A549 (cell line): ENCODE measurements at regions not wholly inside any gene's neighbourhood (a gene's known extent, or its start where the extent isn't known, plus 50 kb on each side); places are given as distances from the start of the nearest gene placed in this dataset.

Experiments
- ATAC-seq, 2 experiments: fragments of 200-7000 bp in 1 of 2; fragments of >200 bp in 1 of 2; cut with Nextera tagmentation in 1 of 2; cut with Tn5 transposase in 1 of 2; 3 replicates each; pipeline versions ENCODE4 v1.8.0 to v1.9.1; 2018 to 2020; ENCODE audit warnings: mild to moderate bottlenecking in 1 of 2, moderate library complexity in 1 of 2
- CTCF ChIA-PET: fragments of 300-600 bp; sonication (Branson Sonifier 250); formaldehyde crosslinking; extraction: SDS; loops from one replicate; lab custom pipeline; 2021; ENCODE audit warnings: antibody characterized with exemption, inconsistent platforms; lab: Yijun Ruan, JAX
- POLR2A ChIA-PET: fragments of 350-600 bp; formaldehyde crosslinking; extraction: SDS; loops from one replicate; lab custom pipeline; 2021; ENCODE audit warnings: antibody characterized with exemption, inconsistent platforms; lab: Yijun Ruan, JAX
- DNase-seq, 2 experiments: peaks; one replicate each; pipeline versions ENCODE4 v3.0.0 to v3.0.0-alpha.2; 2011 to 2016; ENCODE audit warnings: low read depth in 1 of 2, low spot score in 1 of 2
- FAIRE-seq: peaks from 2 replicates; lab custom pipeline; 2011; peaks lifted over from hg19 to GRCh38; lab: Jason Lieb, UNC
- H3K27ac ChIP-seq, 2 experiments: fragments of >200 bp; sonication (Bioruptor Twin); formaldehyde crosslinking; 3 replicates each; pipeline ENCODE4 v1.5.1; 2016 to 2017
- H3K4me1 ChIP-seq: fragments of >200 bp; sonication (Bioruptor Twin); formaldehyde crosslinking; 3 replicates; pipeline ENCODE4 v1.6.1; 2016
- H3K4me2 ChIP-seq: fragments of >200 bp; sonication (Bioruptor Twin); formaldehyde crosslinking; 3 replicates; pipeline ENCODE4 v1.6.1; 2016
- H3K4me3 ChIP-seq: fragments of >200 bp; sonication (Bioruptor Twin); formaldehyde crosslinking; 3 replicates; pipeline ENCODE4 v1.5.1; 2016
- H3K9me3 ChIP-seq: fragments of >200 bp; sonication (Bioruptor Twin); formaldehyde crosslinking; 3 replicates; pipeline ENCODE4 v1.6.1; 2016
- CEBPB ChIP-seq, 2 experiments: fragments of >200 bp in 1 of 2; sonication (Bioruptor Twin) in 1 of 2; formaldehyde crosslinking in 1 of 2; IDR thresholded peaks; 2 replicates each; pipeline ENCODE4 v1.6.1; 2012 to 2016
- EHF ChIP-seq: fragments of 250-450 bp; sonication (Bioruptor Pico); IDR thresholded peaks from 2 replicates; pipeline ENCODE4 v1.5.0; 2020; ENCODE audit warnings: mild to moderate bottlenecking
- EHMT2 ChIP-seq: fragments of 200-600 bp; sonication (generic); IDR thresholded peaks from 2 replicates; pipeline ENCODE4 v1.6.1; 2016; ENCODE audit warnings: antibody characterized with exemption, low read depth, mild to moderate bottlenecking, moderate library complexity
- EP300 ChIP-seq, 2 experiments: fragments of >200 bp; sonication (Bioruptor Twin); formaldehyde crosslinking; IDR thresholded peaks; 2 replicates in 1 of 2; 3 replicates in 1 of 2; pipeline ENCODE4 v1.6.1; 2016 to 2017
- ESRRA ChIP-seq: fragments of 150-350 bp; IDR thresholded peaks from 2 replicates; pipeline ENCODE4 v1.6.1; 2014; ENCODE audit warnings: mild to moderate bottlenecking, low read length, borderline replicate concordance
- FOSB ChIP-seq: fragments of 250-450 bp; sonication (Bioruptor Pico); IDR thresholded peaks from 2 replicates; pipeline ENCODE4 v1.5.0; 2020; ENCODE audit warnings: mild to moderate bottlenecking, moderate library complexity
- FOSL2 ChIP-seq, 2 experiments: fragments of 450-650 bp in 1 of 2; fragments of >200 bp in 1 of 2; sonication (Bioruptor Twin) in 1 of 2; formaldehyde crosslinking; IDR thresholded peaks; 2 replicates each; pipeline versions ENCODE4 v1.5.0 to v1.6.1; 2016 to 2020; ENCODE audit warnings: mild to moderate bottlenecking in 1 of 2, moderate library complexity in 1 of 2
- HDAC2 ChIP-seq: fragments of 200-600 bp; sonication (generic); IDR thresholded peaks from 2 replicates; pipeline ENCODE4 v1.6.1; 2016
- HEYL ChIP-seq: fragments of 250-450 bp; sonication (Bioruptor Pico); IDR thresholded peaks from 2 replicates; pipeline ENCODE4 v1.8.0; 2021; ENCODE audit warnings: mild to moderate bottlenecking, moderate library complexity
- MAFK ChIP-seq: fragments of 450-650 bp; IDR thresholded peaks from 2 replicates; pipeline ENCODE4 v1.6.1; 2014; ENCODE audit not compliant: partially characterized antibody
- MAZ ChIP-seq: fragments of 150-350 bp; IDR thresholded peaks from 2 replicates; pipeline ENCODE4 v1.6.1; 2014; ENCODE audit warnings: antibody characterized with exemption, low read depth, low read length, borderline replicate concordance
- NPAS2 ChIP-seq: fragments of 250-450 bp; sonication (Bioruptor Pico); IDR thresholded peaks from 2 replicates; pipeline ENCODE4 v1.8.0; 2022; ENCODE audit warnings: mild to moderate bottlenecking, moderate library complexity, borderline replicate concordance
- PHF8 ChIP-seq: fragments of 200-600 bp; sonication (generic); IDR thresholded peaks from 2 replicates; pipeline ENCODE4 v1.6.1; 2016; ENCODE audit warnings: low read depth, mild to moderate bottlenecking, antibody characterized with exemption, moderate library complexity, borderline replicate concordance
- RAD21 ChIP-seq, 2 experiments: fragments of >200 bp in 1 of 2; sonication (Bioruptor Twin) in 1 of 2; formaldehyde crosslinking in 1 of 2; IDR thresholded peaks in 1 of 2; conservative IDR thresholded peaks in 1 of 2; 2 replicates in 1 of 2; 3 replicates in 1 of 2; pipeline ENCODE4 v1.6.1; 2012 to 2018; ENCODE audit warnings: inconsistent platforms in 1 of 2
- RNF2 ChIP-seq: fragments of 200-600 bp; sonication (generic); IDR thresholded peaks from 2 replicates; pipeline ENCODE4 v1.6.1; 2016; ENCODE audit warnings: low read depth, mild to moderate bottlenecking, antibody characterized with exemption, moderate library complexity, borderline replicate concordance
- TFCP2L1 ChIP-seq: fragments of 250-450 bp; sonication (Bioruptor Pico); IDR thresholded peaks from 2 replicates; pipeline ENCODE4 v1.5.0; 2021; ENCODE audit warnings: mild to moderate bottlenecking
- ZFP36 ChIP-seq: fragments of 450-650 bp; IDR thresholded peaks from 2 replicates; pipeline ENCODE4 v1.6.1; 2014; ENCODE audit warnings: borderline replicate concordance; ENCODE audit not compliant: partially characterized antibody
- ZSCAN20 ChIP-seq: fragments of 250-450 bp; sonication (Bioruptor Pico); IDR thresholded peaks from 2 replicates; pipeline ENCODE4 v1.8.0; 2022; ENCODE audit warnings: mild to moderate bottlenecking, moderate library complexity
- WGBS: methylation state at CpG from one replicate; pipeline ENCODE4 v1.1.6; 2017; ENCODE audit errors: missing lambda C conversion rate; 5-methylcytosine and 5-hydroxymethylcytosine counted together
- TF ChIP-seq, protein P1 (sequence below): fragments of 450-650 bp; IDR thresholded peaks from 2 replicates; pipeline ENCODE4 v1.6.1; 2014; ENCODE audit warnings: antibody characterized with exemption
- TF ChIP-seq, protein P2 (sequence below): fragments of >200 bp; sonication (Bioruptor Twin); formaldehyde crosslinking; IDR thresholded peaks from 3 replicates; pipeline ENCODE4 v1.5.1; 2016
- TF ChIP-seq, protein P3 (sequence below): IDR thresholded peaks from 2 replicates; pipeline ENCODE4 v1.6.1; 2012; ENCODE audit warnings: low read depth, borderline replicate concordance
- TF ChIP-seq, protein P4 (sequence below): IDR thresholded peaks from 2 replicates; pipeline ENCODE4 v1.6.1; 2012

DNA sequence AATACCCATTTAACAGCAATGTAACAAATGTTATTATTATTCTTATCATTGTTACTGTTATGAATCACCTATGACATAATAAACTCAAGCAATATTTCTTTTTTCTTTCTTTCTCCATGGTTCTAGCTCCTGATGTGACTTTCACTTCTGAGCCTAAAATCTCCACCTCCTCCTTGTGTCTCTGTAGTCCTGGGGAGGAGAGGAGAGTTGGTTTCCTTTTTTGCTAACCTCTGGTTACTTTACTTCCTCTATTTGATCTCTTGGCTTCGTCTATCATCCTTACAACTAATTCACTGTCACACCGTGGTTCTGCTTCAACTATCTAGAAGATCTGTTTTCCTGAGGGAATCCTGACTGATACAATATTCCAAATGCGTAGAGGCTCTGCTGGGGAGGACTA, 456.6 kb downstream of the VRK1 start:
- Histone ChIP-seq H3K4me2 (no peak overlapping the region), H3K4me1 (no peaks in the 10 kb centered on the region), H3K9me3 (peaks cover 5% of the 10 kb centered on the region; the same call in 2 of the 3 replicates)
- ChIA-PET POLR2A (no interaction called here), CTCF (interaction anchor here (1.0 kb wide), 1 partner anchor 35 kb away, joined by 3 read pairs; no protein-coding TSS in a partner anchor)
- 2% methylated on average over 3 of the region's 3 CpGs for WGBS
- FAIRE-seq, result no peak
- no peak for ATAC-seq
- no peak for TF ChIP-seq MAFK
- TF ChIP-seq EP300 (IDR thresholded peaks at IDR 0.05), result no peak
- TF ChIP-seq, all 56 proteins: peak for 0
- no peak for DNase-seq
- Histone ChIP-seq H3K27ac (no peak overlapping the region), H3K4me3 (no peak overlapping the region)

DNA sequence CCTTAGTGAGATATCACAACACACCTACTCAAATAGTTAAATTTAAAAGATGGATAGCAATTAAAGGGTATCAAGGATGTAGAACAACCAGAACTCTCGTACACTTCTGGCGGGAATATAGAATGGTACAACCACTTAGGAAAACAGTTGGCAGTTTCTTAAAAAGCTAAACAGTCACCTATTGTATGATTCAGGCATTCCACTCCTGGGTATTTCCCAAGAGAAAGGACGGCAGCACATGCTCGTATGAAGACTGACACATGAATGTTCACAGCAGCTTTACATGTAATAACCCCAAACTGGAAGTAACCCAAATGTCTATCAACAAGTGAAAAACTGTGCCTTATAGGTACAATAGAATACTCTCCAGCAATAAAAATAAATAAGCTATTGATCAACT, 465.2 kb downstream of the VRK1 start:
- Histone ChIP-seq H3K4me2 (no peak overlapping the region), H3K4me1 (peaks cover 20% of the 10 kb centered on the region; the same call in 2 of the 3 replicates), H3K4me3 (no peak overlapping the region), H3K9me3 (no peaks in the 10 kb centered on the region; the same call in 2 of the 3 replicates), H3K27ac (no peak overlapping the region)
- CTCF ChIA-PET, result no interaction called here
- POLR2A ChIA-PET, result no interaction called here
- ATAC-seq, result no peak
- no peak for FAIRE-seq
- no peak for DNase-seq
- 13% methylated on average over 4 of the region's 4 CpGs for WGBS
- TF ChIP-seq HEYL (CRISPR knock-in tag), result no peak
- TF ChIP-seq TFCP2L1 (CRISPR knock-in tag), result no peak
- TF ChIP-seq FOSL2 (IDR thresholded peaks at IDR 0.05), result no peak
- no peak for TF ChIP-seq FOSL2 (CRISPR knock-in tag; IDR thresholded peaks at IDR 0.05)
- no peak for TF ChIP-seq ESRRA
- no peak for TF ChIP-seq EHMT2
- no peak for TF ChIP-seq PHF8
- no peak for TF ChIP-seq FOSB
- TF ChIP-seq HDAC2, result no peak
- TF ChIP-seq CEBPB (IDR thresholded peaks at IDR 0.05), result no peak
- TF ChIP-seq ZFP36, result no peak

DNA sequence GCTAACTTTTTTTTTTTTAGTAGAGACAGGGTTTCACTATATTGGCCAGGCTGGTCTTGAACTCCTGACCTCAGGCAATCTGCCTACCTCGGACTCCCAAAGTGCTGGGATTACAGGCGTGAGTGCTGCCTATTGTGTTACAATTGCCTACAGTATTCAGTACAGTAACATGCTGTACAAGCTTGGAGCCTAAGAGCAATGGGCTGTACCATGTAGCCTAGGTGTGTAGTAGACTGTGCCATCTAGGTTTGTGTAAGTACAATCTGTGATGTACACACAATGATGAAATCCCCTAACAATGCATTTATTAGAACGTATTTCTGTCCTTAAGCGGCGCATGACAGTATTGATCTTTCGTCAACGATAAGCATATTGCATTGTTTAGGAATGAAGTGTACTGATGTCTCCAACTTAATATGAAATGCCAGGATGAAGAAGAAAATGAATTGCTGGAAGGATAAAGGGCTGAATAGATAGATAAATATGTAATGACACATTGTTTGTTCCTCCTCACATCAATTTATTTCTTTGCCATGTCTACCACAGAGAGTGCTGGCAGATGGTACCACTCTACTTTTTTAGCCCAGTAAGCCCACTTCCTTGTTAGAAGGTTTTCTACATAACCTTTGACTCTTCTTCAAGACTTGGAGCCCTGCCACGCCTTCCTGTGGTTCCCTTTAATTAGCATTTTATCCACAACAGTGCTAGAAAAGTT, 467.5 kb downstream of the VRK1 start:
- POLR2A ChIA-PET, result no interaction called here

More for the DNA sequence above, 467.5 kb downstream of the VRK1 start:
- CTCF ChIA-PET, result interaction anchor here (0.7 kb wide), 1 partner anchor 707 kb away, joined by 3 read pairs; no protein-coding TSS in a partner anchor
- WGBS, result 61% methylated on average over 6 of the region's 8 CpGs
- DNase-seq (no peak), ATAC-seq (no peak), FAIRE-seq (peak; percentile 59)
- no peak overlapping the region for H3K4me3 ChIP-seq
- H3K9me3 ChIP-seq, result no peaks in the 10 kb centered on the region; the same call in 2 of the 3 replicates
- peaks cover 26% of the 10 kb centered on the region; the same call in 2 of the 3 replicates for H3K4me1 ChIP-seq
- H3K4me2 ChIP-seq, result no peak overlapping the region
- TF ChIP-seq ESRRA (no peak), HDAC2 (no peak), MAFK (no peak), ZSCAN20 (CRISPR knock-in tag) (no peak), RAD21 (conservative IDR thresholded peaks at IDR 0.05 in 1 of 2, IDR thresholded peaks at IDR 0.05 in 1 of 2) (no peak), RNF2 (no peak), NPAS2 (CRISPR knock-in tag) (no peak), MAZ (no peak), EHF (no peak), EHMT2 (no peak)
- TF ChIP-seq, protein P1, sequence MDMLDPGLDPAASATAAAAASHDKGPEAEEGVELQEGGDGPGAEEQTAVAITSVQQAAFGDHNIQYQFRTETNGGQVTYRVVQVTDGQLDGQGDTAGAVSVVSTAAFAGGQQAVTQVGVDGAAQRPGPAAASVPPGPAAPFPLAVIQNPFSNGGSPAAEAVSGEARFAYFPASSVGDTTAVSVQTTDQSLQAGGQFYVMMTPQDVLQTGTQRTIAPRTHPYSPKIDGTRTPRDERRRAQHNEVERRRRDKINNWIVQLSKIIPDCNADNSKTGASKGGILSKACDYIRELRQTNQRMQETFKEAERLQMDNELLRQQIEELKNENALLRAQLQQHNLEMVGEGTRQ, result no peak
- TF ChIP-seq, protein P2, sequence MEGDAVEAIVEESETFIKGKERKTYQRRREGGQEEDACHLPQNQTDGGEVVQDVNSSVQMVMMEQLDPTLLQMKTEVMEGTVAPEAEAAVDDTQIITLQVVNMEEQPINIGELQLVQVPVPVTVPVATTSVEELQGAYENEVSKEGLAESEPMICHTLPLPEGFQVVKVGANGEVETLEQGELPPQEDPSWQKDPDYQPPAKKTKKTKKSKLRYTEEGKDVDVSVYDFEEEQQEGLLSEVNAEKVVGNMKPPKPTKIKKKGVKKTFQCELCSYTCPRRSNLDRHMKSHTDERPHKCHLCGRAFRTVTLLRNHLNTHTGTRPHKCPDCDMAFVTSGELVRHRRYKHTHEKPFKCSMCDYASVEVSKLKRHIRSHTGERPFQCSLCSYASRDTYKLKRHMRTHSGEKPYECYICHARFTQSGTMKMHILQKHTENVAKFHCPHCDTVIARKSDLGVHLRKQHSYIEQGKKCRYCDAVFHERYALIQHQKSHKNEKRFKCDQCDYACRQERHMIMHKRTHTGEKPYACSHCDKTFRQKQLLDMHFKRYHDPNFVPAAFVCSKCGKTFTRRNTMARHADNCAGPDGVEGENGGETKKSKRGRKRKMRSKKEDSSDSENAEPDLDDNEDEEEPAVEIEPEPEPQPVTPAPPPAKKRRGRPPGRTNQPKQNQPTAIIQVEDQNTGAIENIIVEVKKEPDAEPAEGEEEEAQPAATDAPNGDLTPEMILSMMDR, result no peak
- TF ChIP-seq, protein P3, sequence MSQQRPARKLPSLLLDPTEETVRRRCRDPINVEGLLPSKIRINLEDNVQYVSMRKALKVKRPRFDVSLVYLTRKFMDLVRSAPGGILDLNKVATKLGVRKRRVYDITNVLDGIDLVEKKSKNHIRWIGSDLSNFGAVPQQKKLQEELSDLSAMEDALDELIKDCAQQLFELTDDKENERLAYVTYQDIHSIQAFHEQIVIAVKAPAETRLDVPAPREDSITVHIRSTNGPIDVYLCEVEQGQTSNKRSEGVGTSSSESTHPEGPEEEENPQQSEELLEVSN, result no peak
- TF ChIP-seq, protein P4, sequence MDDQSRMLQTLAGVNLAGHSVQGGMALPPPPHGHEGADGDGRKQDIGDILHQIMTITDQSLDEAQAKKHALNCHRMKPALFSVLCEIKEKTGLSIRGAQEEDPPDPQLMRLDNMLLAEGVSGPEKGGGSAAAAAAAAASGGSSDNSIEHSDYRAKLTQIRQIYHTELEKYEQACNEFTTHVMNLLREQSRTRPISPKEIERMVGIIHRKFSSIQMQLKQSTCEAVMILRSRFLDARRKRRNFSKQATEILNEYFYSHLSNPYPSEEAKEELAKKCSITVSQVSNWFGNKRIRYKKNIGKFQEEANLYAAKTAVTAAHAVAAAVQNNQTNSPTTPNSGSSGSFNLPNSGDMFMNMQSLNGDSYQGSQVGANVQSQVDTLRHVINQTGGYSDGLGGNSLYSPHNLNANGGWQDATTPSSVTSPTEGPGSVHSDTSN, result no peak
- no peak overlapping the region for H3K27ac ChIP-seq
